Ovary (tissue), 7 donors: ENCODE measurements at regions not wholly inside any gene's neighbourhood (a gene's known extent, or its start where the extent isn't known, plus 50 kb on each side); places are given as distances from the start of the nearest gene placed in this dataset.

Experiments used
- DNase-seq, 5 donors: peaks; one replicate each; pipeline ENCODE4 v3.0.0-alpha.2; 2019 to 2020
- H3K27ac ChIP-seq, 2 donors: fragments of 200-600 bp; one replicate each; pipeline versions ENCODE4 v1.5.1 to v1.8.0; 2019 to 2022
- H3K27me3 ChIP-seq: fragments of 200-600 bp; one replicate; pipeline ENCODE4 v1.8.0; 2022
- H3K36me3 ChIP-seq: fragments of 200-600 bp; sonication (generic); one replicate; pipeline ENCODE4 v1.5.1; 2019
- H3K4me1 ChIP-seq: one replicate; pipeline ENCODE4 v1.8.1; 2013; ENCODE audit warnings: mild to moderate bottlenecking, moderate library complexity; ENCODE audit not compliant: insufficient read depth
- H3K4me3 ChIP-seq: fragments of 200-600 bp; sonication (generic); one replicate; pipeline ENCODE4 v1.5.1; 2017
- H3K9me3 ChIP-seq, 2 donors: fragments of 200-600 bp in 1 of 2; sonication (generic) in 1 of 2; one replicate each; pipeline versions ENCODE4 v1.5.1 to v1.8.1; 2013 to 2019; ENCODE audit warnings: mild to moderate bottlenecking in 1 of 2, moderate library complexity in 1 of 2
- EP300 ChIP-seq: sonication (generic); formaldehyde crosslinking; IDR thresholded peaks from one replicate; pipeline ENCODE4 v1.6.1; 2017; ENCODE audit warnings: antibody characterized with exemption
- POLR2A ChIP-seq: fragments of 450-650 bp; IDR thresholded peaks from one replicate; pipeline ENCODE4 v1.6.1; 2017; ENCODE audit warnings: antibody characterized with exemption, mild to moderate bottlenecking, moderate library complexity
- WGBS, 3 donors: extraction: QIAGEN DNeasy Blood & Tissue Kit in 1 of 3; methylation state at CpG; one replicate each; pipeline versions ENCODE4 v1.1.5 to v1.1.7; 2013 to 2017; 5-methylcytosine and 5-hydroxymethylcytosine counted together
- intact Hi-C, 4 donors: fragments of 100-400 bp; cut with DNase I; formaldehyde crosslinking; loops; one replicate each; pipeline versions ENCODE4 v1.11.0 to v1.15.1; 2022 to 2023
- TF ChIP-seq, protein P1 (sequence below), 3 donors: fragments of 450-650 bp in 2 of 3; fragments of 200-600 bp in 1 of 3; IDR thresholded peaks; one replicate each; pipeline versions ENCODE4 v1.5.1 to v1.8.0; 2016 to 2022; ENCODE audit warnings: antibody characterized with exemption in 3 of 3, mild to moderate bottlenecking in 1 of 3
- donor health status: DM: no; HTN: no; CAD: no; lungs with moderate emphysema.
- donor health status: DM: no; HTN: no; CAD: no.
- donor health status: Bipolar disorder and iron deficiency.
- donor health status: DM: no; HTN: no; CAD: no.
- donor health status: DM: yes; HTN: yes; CAD: no.

DNA sequence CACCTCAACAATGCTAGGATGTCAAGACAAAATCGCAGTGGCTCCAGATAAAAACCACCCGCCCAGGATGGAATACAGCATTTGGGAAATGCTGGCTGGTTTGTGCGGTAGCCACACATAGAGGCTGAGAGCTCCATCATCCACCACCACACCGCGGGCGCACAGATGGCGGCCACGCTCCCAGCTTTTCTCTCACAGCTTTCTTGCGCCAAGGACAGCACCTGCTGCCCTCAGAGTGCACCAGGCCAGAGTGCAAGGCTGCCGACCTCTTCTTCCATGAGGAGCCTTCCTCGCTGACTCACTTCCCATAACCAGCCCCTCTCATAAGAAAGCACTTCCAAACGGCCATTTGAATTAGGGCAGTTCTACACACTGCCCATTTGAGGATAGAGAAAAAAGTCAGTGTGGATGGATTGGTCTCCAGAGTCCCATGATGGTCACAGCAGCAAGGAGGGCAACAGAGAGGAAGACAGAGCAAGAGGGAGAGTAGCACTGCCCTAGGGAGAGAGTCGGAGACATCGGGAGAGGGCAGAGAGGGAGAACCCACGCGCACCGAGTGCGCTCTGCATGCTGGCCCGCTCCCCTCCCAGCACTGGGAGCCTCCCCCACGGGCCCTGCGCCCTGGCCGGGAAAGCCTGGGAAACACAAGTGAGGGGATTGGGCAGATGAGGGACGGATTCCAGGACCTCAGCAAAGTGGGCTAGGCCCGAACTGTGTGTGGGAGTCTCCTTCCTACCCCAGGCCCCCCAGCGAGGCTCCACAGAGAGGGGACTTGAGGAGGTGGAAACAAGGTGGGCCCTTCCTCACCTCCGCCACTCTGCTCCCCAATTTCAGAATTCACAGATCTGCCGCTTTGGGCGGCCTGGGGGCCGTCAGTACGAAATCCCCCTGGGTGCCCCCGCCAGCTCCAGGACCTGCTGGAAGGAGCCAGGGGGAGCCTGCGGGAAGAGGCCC, 156.9 kb downstream of the USP12 start:
- no peak for TF ChIP-seq POLR2A
- TF ChIP-seq EP300, result no peak
- TF ChIP-seq, protein P1, sequence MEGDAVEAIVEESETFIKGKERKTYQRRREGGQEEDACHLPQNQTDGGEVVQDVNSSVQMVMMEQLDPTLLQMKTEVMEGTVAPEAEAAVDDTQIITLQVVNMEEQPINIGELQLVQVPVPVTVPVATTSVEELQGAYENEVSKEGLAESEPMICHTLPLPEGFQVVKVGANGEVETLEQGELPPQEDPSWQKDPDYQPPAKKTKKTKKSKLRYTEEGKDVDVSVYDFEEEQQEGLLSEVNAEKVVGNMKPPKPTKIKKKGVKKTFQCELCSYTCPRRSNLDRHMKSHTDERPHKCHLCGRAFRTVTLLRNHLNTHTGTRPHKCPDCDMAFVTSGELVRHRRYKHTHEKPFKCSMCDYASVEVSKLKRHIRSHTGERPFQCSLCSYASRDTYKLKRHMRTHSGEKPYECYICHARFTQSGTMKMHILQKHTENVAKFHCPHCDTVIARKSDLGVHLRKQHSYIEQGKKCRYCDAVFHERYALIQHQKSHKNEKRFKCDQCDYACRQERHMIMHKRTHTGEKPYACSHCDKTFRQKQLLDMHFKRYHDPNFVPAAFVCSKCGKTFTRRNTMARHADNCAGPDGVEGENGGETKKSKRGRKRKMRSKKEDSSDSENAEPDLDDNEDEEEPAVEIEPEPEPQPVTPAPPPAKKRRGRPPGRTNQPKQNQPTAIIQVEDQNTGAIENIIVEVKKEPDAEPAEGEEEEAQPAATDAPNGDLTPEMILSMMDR (IDR thresholded peaks at IDR 0.05), result no peak
- WGBS, 3 donors, result 76 to 79% (median 77%) methylated on average over 32 of the region's 32 CpGs
- peaks cover 4% of the 10 kb centered on the region for H3K4me1 ChIP-seq
- no peaks in the 10 kb centered on the region for H3K36me3 ChIP-seq
- H3K27me3 ChIP-seq, result no peaks in the 10 kb centered on the region
- no peak for DNase-seq
- no peak overlapping the region for H3K27ac ChIP-seq
- H3K9me3 ChIP-seq, result no peaks in the 10 kb centered on the region
- H3K4me3 ChIP-seq, result no peak overlapping the region
- intact Hi-C loops, result no loop called here

DNA sequence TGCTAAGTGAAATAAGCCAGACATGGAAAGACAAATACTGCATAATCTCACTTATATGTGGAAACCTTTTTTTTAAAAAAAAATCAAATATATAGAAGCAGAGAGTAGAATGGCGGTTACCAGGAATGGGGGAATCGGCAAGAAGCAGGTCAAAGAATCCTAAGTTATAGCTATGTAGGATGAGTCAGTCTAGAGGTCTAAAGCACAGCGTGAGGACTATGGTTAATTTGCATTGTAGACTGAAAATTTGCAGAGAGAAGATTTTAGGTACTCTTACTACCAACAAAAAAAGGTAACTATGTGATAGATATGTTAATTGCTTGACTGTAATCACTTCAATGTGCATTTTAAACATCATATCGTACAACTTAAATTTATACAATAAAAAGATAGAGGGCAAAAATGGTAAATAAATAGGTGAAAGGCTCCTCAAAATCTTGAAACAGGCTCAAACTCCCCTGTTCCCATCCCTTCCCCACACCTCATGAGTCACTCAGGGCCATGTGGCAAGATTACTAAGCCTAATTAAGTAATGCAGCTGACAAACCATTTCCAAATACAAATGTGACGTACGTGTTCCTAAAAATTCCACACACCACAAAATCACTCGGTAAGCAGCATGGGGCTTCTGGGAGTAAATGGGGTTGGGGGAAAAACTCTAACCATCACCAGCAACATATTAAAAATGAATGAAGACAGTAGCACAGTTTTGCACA, 159.0 kb downstream of the USP12 start:
- H3K9me3 ChIP-seq, result no peaks in the 10 kb centered on the region
- TF ChIP-seq POLR2A, result no peak
- TF ChIP-seq, protein P1 (IDR thresholded peaks at IDR 0.05), result no peak
- no peak for TF ChIP-seq EP300
- intact Hi-C loops, result no loop called here
- 77 to 82% (median 80%) methylated on average over 7 of the region's 7 CpGs for WGBS, 3 donors
- H3K27ac ChIP-seq, result no peak overlapping the region
- no peak for DNase-seq
- no peaks in the 10 kb centered on the region for H3K36me3 ChIP-seq
- no peaks in the 10 kb centered on the region for H3K4me1 ChIP-seq
- H3K27me3 ChIP-seq, result no peaks in the 10 kb centered on the region
- no peak overlapping the region for H3K4me3 ChIP-seq

DNA sequence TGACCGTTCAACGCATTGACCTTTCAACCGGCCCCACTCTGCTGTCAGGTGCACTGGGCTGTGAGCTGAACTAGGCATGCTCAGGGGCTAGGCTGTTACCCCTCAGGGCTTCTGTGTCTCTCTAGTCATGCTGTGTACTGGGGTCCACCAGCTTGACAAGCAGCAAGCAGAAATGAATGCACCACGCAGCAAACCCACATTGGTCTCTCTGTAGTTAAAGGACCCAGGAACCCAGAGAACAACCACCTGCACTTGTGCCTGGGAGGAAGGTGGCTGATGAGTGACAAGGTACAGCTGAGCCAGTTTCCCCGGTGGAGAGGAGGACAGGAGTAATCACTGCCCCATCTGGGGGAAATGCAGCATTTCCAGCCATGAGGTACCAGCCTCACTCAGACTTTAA, 159.9 kb downstream of the USP12 start:
- H3K36me3 ChIP-seq, result no peaks in the 10 kb centered on the region
- WGBS, 3 donors, result 73 to 75% (median 74%) methylated on average over 5 of the region's 5 CpGs
- TF ChIP-seq, protein P1 (IDR thresholded peaks at IDR 0.05), result no peak
- TF ChIP-seq EP300 (no peak), POLR2A (no peak)
- H3K4me3 ChIP-seq, result no peak overlapping the region
- intact Hi-C loops, result no loop called here
- H3K27me3 ChIP-seq, result no peaks in the 10 kb centered on the region
- H3K4me1 ChIP-seq, result peaks cover 2% of the 10 kb centered on the region
- DNase-seq, result no peak
- no peak overlapping the region for H3K27ac ChIP-seq
- H3K9me3 ChIP-seq, result no peaks in the 10 kb centered on the region

DNA sequence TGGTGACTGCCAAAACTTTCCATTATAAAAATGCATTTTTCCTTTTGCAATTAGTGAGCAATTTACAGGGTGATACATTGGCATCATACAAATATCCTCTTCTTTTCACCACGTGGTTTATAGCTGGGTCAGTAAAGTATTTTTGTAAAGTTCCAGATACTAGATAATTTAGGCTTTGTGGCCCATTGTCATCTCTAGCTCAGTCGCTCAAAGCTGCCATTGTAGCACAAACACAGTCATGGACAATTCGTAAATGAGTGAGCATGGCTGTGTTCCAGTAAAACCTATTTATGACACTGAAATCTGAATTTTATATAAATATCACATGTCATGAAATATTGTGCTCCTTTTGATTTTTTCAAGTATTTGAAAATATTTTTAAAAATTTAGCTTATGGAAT, 162.9 kb downstream of the USP12 start:
- Histone ChIP-seq H3K27me3 (no peaks in the 10 kb centered on the region), H3K9me3 (no peaks in the 10 kb centered on the region), H3K4me1 (peaks cover 2% of the 10 kb centered on the region), H3K27ac (no peak overlapping the region), H3K4me3 (no peak overlapping the region), H3K36me3 (no peaks in the 10 kb centered on the region)
- intact Hi-C loops, result no loop called here
- TF ChIP-seq POLR2A (no peak), EP300 (no peak)
- TF ChIP-seq, protein P1 (IDR thresholded peaks at IDR 0.05), result no peak
- WGBS, 3 donors, result 54 to 88% (median 67%) methylated on average over 3 of the region's 3 CpGs
- DNase-seq, result no peak
